ENCODE measurements at regions not wholly inside any gene's neighbourhood (a gene's known extent, or its start where the extent isn't known, plus 50 kb on each side); places are given as distances from the start of the nearest gene placed in this dataset.

DNA sequence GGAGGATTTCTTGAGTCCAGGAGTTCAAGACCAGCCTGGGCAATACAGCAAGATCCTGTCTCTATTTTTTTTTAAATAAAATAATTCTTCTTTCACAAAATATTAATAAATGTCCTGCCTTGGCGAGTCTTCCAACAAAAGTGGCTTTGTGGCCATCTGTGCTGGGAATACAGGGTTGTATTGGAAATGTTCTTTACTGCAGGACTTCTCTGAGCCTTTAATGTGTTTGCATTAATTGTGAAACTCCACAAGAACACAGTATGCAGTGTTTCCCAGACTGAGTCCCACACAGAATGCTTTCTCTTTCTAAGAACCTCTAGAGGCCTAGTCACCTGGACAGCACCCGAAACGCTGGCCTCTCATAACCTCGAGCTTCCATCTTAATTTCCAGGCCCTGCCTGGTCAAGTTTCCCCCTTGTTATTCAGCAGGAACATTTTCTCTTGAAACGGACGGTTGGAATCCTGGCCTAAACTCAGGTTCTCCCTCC is 85.4 kb upstream of the ARRDC4 start:
- TF ChIP-seq, protein P1, sequence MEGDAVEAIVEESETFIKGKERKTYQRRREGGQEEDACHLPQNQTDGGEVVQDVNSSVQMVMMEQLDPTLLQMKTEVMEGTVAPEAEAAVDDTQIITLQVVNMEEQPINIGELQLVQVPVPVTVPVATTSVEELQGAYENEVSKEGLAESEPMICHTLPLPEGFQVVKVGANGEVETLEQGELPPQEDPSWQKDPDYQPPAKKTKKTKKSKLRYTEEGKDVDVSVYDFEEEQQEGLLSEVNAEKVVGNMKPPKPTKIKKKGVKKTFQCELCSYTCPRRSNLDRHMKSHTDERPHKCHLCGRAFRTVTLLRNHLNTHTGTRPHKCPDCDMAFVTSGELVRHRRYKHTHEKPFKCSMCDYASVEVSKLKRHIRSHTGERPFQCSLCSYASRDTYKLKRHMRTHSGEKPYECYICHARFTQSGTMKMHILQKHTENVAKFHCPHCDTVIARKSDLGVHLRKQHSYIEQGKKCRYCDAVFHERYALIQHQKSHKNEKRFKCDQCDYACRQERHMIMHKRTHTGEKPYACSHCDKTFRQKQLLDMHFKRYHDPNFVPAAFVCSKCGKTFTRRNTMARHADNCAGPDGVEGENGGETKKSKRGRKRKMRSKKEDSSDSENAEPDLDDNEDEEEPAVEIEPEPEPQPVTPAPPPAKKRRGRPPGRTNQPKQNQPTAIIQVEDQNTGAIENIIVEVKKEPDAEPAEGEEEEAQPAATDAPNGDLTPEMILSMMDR (IDR thresholded peaks at IDR 0.05; ENCODE audit: low read depth, low read length) = no peak
- TF ChIP-seq EZH2phosphoT487 (IDR thresholded peaks at IDR 0.05; ENCODE audit: low read depth) = no peak

Measured in OCI-LY3 (cell line).